Suprapubic skin (tissue), 3 donors: ENCODE measurements at regions not wholly inside any gene's neighbourhood (a gene's known extent, or its start where the extent isn't known, plus 50 kb on each side); places are given as distances from the start of the nearest gene placed in this dataset.

ENCODE experiments used
- CTCF ChIP-seq, 2 donors: fragments of 200-600 bp in 1 of 2; fragments of 450-650 bp in 1 of 2; sonication (generic) in 1 of 2; IDR thresholded peaks; one replicate each; pipeline ENCODE4 v1.5.1; 2016 to 2019; ENCODE audit warnings: antibody characterized with exemption in 2 of 2, mild to moderate bottlenecking in 1 of 2, moderate library complexity in 1 of 2
- POLR2A ChIP-seq, 2 donors: fragments of 450-650 bp; IDR thresholded peaks; one replicate each; pipeline ENCODE4 v1.6.1; 2017; ENCODE audit warnings: antibody characterized with exemption in 2 of 2, mild to moderate bottlenecking in 2 of 2, moderate library complexity in 2 of 2

- no peak for TF ChIP-seq CTCF (IDR thresholded peaks at IDR 0.05)
- no peak for TF ChIP-seq POLR2A (IDR thresholded peaks at IDR 0.05)
Observed at GRCh38 chr12:91574975-91575374, 392.4 kb upstream of the DCN start.
